HG02840 (cell line): ENCODE measurements at regions not wholly inside any gene's neighbourhood (a gene's known extent, or its start where the extent isn't known, plus 50 kb on each side); places are given as distances from the start of the nearest gene placed in this dataset.
"Not testable (repeated sequence)": the region's sequence is repeated elsewhere in the genome, so short reads cannot be mapped to it uniquely, and the experiment has no call there.

Experiments used
- ATAC-seq: cut with Tn5 transposase; IDR thresholded peaks from one replicate; pipeline ENCODE4 v1.9.1; 2021; ENCODE audit warnings: mild to moderate bottlenecking, moderate library complexity, moderate number of reproducible peaks; ENCODE audit not compliant: unreplicated experiment, low FRiP score

DNA sequence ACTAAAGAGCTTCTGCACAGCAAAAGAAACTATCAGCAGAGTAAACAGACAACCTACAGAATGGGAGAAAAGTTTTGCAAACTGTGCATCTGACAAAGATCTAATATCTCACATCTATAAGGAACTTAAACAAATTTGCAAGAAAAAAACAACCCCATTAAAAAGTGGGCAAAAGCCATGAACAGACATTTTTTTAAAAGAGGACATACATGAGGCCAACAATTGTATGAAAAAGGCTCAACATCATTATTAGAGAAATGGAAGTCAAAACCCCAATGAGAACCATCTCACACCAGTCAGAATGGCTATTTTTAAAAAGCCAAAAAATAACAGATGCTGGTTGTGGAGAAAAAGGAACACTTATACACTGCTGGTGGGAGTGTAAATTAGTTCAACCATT, 483.8 kb downstream of the ADCYAP1 start:
- ATAC-seq: not testable (repeated sequence)

DNA sequence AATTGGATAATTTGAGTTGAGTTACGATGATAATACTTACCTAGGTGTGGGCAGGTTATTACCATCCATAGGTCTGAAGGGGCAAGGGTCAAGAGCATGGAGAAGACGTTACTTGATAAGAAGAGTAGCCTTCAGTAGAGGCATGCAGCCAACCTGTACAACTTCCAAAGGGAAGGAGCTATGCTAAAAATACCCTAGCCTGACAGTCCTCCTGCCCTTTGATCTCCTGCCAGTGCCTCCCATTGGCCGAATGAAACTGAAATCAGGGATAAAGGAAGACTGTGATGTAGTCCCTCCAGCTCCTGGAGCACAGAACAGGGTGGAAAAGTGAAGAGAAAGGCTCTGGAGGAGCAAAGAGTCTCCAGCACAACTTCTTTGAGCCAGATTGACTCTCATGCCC, 487.4 kb downstream of the ADCYAP1 start:
- ATAC-seq: no peak

DNA sequence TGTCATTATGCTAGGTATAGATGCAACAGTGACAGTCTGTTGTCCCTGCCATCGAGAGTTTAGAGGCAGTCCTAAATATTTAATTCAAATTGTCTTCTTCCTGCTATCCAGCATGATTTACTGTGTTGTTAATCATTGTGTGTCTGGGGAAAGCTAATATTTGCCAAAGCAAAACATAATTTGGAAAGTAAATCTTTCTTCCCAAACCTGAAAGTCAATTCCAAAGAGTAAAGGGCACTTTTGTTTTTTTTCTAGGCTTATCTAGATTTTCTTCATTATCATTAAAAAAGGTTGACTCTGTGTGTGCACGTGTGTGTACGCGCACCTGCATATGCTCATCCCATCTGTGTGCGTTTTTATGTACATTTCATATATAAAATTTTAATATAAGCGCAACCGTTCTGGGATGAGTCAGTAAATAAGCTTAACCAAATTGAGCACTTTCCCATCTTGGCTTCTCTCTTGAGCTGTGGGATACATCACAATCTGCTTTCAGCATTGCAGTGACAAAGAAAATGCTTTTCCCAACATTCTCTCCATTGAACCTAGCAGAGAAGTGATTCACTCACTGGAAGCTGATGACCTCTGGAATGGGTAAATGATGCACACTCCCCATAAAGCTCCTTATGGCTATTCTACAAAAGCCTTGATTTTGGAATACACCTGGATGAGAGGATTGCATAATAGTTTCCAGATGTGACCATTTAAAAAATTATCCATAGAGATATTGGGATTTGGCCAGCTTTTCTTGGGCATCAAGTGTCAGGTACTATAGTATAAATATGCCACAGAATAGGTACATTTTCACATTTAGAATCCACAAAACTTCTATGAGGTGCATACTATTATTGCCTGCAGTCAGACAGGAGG, 488.4 kb downstream of the ADCYAP1 start:
- no peak for ATAC-seq

DNA sequence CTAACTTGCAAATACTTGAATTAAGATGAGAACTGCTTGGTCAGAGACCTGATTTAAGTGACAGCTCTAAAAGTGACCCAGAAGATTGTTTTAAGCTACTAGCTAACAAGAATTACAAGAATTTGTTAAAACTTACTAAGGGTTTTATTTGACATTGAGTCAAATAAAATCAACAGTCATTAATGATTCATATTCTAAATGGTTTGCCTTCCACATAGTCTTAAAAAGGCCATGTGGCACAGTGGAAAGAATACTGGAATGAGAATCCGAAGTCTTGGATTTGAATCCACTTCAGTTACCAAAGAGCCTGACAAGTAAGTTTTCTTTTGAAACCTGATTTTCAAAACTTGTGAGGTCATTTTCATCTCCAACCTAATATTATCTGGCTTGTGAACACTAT, 489.3 kb downstream of the ADCYAP1 start:
- ATAC-seq: no peak

DNA sequence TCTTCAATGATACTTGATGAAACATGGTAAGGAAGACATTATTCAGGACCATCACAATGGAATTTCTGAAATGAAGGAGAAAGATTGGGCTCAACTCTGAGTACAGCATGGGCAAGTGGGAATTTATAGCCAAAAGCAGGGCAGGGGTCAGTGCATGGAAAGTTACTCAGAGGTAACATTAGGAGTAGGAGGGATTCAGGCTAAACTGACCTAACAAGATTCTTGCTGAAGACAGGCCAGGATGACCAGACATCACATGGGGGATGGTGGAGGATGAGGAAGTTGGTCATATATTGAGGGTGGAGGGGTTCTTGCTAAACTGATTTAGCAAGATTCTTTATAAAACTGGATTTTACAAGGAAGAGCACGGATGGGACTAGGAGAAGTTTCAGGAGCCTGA, 489.8 kb downstream of the ADCYAP1 start:
- ATAC-seq: no peak

DNA sequence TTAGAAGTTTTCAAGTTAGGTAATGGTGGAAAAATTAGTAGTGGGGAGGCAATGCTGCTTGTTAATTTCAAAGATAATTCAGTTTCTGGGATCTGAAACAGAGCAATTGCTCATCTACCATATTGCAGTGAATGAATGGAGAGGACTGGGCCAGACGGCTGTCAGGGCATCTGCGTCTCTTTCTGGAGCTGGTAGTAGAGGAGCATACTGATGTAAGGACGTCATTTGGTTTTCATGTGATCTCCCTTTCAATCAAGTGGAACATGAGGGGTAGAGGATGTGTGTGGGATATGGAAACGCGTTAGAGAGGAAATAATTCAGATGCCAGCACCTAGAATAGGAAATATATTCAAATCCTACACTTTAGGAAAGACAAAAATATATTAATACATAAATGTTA, 490.3 kb downstream of the ADCYAP1 start:
- ATAC-seq: no peak

DNA sequence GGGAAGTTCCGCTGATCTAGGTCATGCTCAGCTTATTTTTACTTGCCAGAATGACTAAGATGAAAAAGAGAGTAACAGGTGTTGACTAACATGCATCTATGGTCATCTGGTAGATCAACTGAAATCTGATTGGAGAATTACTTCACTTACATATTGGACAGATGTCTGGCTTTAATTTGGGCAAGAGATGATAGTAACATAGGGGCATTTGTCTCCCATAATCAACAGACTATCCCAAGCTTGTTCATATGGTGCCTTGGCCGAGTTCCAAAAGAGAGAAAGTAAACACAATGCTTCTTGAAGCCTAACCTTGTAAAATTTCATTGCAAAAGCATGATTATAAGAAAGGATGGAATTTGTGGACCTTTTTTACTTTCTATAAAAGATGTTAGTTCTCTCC, 503.7 kb downstream of the ADCYAP1 start:
- no peak for ATAC-seq

DNA sequence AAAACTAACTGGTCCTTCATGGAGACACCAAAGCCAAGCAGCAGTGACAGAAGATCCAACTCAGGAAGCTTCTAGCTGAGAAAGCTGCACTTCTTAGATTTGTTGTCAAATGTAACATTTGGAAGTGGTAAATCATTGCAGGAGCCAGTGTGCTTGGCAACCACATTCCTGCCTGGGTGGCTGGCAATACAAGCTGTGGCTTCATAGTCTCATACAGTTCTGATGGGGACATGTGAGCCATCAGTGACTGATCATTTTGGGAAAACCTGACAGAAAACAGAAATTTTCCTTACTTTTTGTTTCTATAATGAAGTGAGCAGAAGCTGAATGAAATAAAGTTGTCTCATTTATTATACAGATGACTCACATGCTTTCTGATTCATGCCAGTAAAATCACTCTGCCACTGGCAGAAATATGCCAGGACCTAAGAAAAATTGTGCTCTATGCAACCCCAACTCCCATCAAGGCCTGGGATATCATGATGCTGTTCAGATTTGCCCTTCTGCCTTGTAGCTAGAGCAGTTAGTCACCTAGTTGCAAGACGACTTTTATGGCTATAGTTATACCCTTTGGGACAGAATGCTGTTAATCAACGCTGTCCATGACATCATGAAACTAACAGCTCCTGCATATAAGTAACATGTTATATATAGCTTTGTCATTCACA, 508.1 kb downstream of the ADCYAP1 start:
- ATAC-seq: no peak

DNA sequence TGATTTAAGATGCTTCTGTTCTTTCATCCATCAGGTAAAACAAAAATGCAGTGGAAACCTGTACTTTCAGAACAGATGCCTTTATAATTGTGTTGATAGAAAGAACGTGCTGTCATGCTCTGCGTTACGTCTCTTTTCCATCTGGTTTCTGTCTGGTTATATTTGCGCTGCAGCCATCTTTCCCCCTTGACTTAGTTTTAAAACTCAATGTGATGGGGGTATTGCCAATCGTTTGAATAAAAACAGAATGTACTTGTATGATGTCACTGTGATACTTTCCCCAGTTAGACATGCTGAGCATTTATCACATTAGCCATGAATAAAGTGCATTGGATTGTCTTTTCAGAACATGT, 508.6 kb downstream of the ADCYAP1 start:
- ATAC-seq: no peak

DNA sequence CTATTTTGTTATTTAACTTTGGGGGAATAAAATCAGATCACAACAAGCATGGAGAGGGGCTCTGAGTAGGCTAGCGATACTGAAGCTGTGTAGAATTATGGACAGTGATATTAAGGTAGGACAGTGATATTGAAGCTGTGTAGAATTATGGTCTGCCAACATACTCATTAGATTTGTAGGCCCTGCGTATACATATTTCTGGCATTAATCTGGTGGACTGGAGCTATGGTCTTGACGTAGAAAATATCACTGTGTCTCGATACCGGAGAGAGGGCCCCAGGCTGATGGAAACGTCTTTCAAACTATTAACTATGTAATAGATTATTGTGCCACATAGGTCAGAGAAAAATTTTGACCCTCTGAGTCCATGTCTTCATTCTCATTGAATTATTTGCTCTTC, 511.4 kb downstream of the ADCYAP1 start:
- ATAC-seq: no peak

DNA sequence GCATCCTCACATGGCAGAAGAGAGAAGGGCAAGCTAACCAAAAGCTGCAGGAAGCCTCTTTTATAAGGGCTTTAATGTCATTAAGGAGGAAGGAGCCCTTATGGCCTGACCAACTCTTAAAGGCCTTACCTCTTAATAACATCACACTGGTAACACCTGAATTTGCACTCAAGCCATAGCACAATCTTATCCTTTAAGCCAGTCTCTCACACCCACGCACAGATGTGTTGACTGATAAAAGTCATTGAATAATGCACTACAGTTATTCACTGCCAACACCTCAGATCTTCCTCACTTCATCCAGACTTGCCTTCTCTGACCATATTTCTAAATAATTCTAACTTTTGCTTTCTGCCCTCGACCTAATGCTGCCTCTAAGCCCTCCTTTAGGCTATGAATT, 516.8 kb downstream of the ADCYAP1 start:
- no peak for ATAC-seq

DNA sequence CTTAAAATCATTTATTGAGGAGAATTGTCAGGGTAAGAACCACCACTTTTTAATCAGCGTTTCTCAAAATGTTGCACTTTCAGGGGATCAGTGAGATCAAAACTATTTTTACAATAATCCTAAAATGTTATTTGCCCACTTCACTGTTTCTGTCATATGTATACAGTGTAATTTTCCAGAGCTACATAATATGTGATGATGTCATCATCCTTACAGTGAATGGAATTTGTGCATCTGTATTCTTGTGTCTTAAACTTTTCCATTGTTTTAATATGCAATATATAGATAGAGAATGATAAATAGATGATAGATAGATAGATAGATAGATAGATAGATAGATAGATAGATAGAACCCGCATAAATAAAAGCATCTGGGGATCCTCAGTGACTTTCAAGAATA, 518.0 kb downstream of the ADCYAP1 start:
- no peak for ATAC-seq

DNA sequence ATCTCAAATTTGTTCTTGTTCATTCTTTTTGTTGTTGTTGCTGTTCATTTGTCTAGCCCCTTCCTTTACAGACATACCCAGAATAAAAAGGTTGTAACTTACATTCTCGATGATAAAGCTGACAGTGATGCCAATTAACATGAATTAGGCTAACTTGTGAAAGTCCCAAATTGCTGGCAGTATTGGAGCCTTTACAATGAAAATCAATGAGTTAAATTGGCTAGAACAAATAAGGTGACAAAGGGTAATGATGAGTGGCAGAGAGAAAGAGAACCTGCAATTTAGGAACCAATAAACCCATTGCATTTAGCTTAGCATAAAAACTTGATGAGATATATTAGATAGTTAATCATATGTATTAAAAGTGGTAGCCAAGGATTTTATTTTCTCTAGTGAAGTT, 521.0 kb downstream of the ADCYAP1 start:
- ATAC-seq: no peak

DNA sequence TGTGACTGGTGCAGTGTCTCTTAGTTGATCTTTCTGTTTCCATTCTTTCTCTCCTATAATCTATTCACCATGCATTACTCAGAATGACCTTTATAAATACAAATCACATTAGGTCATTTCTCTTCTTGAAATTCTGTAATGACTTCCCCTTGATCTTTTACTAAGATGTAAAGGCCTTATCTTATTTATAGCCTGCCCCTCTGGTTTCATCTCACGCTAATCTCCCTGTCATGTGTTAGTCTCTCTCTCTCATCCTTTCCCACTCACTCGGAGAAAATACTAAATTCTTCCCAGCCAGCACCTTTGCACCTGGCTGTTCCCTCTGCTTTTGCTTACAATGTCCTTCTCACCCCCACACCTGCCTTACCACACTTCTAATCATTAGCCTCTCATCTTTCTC, 530.8 kb downstream of the ADCYAP1 start:
- no peak for ATAC-seq

DNA sequence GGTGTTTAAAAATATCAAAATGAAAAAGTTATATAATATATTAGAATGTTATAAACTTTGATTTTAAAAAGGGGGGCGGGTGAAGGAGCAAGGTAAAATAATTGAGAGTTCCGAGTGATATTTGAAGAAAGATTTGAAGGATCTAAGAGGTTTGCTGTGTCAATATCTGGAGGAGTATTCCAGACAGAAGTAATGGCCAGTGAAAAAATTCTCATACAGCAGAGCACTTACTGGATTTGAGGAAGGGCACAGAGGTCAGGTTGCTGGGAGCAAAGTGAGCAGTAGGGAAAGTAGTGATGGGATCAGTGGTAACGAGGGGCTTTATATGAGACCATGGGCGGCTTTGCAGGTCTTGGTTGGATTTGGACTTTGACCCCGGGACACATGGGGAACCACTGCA, 531.5 kb downstream of the ADCYAP1 start:
- ATAC-seq: no peak

DNA sequence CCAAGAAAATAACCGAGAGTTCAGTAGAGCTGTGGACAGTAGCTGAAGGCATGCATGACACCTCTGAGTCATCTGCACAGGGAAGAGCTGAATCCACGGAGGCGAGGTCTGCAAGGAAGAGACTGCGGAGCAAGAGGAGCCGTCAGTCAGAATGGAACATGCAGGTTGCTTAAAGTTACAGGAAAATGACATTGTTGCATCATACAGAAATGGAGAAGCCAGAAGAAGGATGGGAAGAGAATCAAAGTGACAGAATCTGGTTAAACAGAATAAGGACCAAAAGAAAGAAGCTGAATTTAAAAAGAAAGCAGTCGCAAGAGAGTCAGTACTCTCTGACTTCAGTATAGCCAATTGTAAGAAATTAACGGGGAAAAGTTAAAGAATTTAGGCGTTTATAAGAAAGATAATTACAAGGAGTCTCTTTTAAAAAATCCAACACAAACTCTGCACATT, 533.8 kb downstream of the ADCYAP1 start:
- ATAC-seq: no peak

DNA sequence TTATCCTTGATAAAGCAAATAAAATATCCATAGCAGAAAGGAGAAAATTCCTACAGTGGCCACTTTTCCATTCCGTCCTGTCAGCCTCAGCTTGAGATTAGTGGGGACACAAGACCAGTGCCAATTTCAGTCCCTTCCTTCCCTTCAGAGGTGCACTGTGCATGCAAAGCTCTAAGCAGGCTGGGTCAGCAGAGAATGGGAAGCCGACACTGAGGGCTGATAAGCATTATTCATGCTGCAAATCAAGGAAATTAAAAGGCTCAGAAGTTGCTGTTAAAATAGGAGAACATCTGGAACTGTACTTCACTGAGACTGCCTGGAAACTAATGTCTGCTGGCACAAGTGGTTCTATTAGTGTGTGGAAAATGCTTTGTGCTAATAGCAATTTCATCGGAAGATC, 534.3 kb downstream of the ADCYAP1 start:
- ATAC-seq: no peak

DNA sequence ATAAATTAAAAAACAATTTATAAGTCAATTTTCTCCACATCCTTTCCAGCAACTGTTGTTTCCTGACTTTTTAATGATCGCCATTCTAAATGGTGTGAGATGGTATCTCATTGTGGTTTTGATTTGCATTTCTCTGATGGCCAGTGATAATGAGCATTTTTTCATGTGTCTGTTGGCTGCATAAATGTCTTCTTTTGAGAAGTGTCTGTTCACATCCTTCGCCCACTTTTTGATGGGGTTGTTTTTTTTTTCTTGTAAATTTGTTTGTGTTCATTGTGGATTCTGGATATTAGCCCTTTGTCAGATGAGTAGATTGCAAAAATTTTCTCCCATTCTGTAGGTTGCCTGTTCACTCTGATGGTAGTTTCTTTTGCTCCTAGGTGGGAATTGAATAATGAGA, 539.4 kb downstream of the ADCYAP1 start:
- not testable (repeated sequence) for ATAC-seq

DNA sequence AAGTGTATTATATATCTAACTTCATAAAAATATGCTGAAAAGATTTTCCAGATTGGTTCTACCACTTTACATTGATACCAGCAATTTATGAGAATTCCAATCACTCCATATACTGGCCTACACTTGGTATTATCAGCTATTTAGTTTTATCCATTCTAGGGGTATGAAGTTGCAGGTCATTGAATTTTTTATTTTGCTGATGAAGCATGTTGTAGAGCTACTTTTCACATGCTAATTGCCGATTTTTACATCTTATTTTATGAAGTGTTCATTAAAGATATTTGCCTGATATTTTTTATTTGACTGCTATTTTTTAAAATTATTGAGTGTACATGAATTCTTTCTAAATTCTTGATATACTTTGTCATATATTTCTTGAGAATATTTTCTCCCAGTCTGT, 542.1 kb downstream of the ADCYAP1 start:
- ATAC-seq: no peak

DNA sequence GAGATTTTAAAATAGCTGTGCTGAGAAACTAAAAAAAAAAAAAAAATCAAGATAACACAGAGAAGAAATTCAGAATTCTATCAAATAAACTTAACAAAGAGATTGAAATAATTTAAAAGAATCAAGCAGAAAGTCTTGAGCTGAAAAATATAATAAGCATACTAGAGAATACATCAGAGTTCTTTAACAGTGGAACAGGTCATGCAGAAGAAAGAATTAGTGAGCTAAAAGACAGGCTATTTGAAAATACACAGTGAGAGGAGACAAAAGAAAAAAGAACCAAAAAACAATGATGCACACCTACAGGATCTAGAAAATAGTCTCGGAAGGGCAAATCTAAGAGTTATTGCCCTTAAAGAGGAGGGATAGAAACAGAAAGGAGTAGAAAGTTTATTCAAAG, 548.1 kb downstream of the ADCYAP1 start:
- no peak for ATAC-seq

DNA sequence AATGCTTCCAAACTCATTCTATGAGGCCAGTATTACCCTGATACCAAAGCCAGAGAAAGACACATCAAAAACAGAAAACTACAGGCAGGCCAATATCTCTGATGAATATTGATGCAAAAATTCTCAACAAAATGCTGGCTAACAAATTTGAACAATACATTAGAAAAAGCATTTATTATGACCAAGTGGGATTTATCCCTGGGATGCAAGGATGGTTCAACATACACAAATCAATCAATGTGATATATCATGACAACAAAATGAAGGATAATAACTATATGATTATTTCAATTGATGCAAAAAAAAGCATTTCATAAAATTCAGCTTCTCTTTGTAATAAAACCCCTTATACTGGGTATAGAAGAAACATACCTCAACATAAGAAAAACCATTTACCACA, 550.9 kb downstream of the ADCYAP1 start:
- ATAC-seq: no peak

DNA sequence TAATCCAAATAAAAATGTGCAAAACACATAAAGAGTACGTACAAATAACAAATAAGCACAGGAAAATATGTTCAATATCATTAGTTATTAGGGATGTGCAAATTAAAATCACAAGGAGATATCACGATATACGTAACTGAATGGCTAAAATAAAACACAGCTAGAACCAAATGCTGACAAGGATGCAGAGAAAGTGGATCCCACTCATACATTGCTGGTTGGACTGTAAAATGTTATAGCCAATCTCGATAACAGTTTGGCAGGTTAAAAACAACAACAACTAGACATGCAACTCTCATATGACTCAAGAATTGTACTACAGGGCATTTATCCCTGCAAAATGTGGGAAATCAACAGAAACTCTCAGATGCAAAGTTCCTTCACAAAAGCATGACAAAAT, 553.9 kb downstream of the ADCYAP1 start:
- no peak for ATAC-seq
